H9 (cell line): ENCODE measurements at regions not wholly inside any gene's neighbourhood (a gene's known extent, or its start where the extent isn't known, plus 50 kb on each side); places are given as distances from the start of the nearest gene placed in this dataset.

ENCODE experiments used
- DNase-seq: peaks from one replicate; pipeline ENCODE4 v3.0.0-alpha.2; 2017
- H2AFZ ChIP-seq: one replicate; pipeline ENCODE4 v1.6.1; 2013; ENCODE audit warnings: mild to moderate bottlenecking, low read length, control low read depth, moderate library complexity
- H2AK5ac ChIP-seq: 2 replicates; pipeline ENCODE4 v1.6.1; 2013; ENCODE audit warnings: low read length, control low read depth, mixed read lengths; ENCODE audit not compliant: insufficient read length
- H2BK120ac ChIP-seq: one replicate; pipeline ENCODE4 v1.6.1; 2013; ENCODE audit warnings: low read depth, mild to moderate bottlenecking, low read length, control low read depth, inconsistent platforms; ENCODE audit not compliant: poor library complexity, severe bottlenecking
- H2BK12ac ChIP-seq: 2 replicates; pipeline ENCODE4 v1.6.1; 2013; ENCODE audit warnings: low read length, control low read depth, mixed read lengths, low read depth; ENCODE audit not compliant: insufficient read length
- H2BK15ac ChIP-seq: 2 replicates; pipeline ENCODE4 v1.6.1; 2013; ENCODE audit warnings: low read depth, low read length, control low read depth
- H2BK20ac ChIP-seq: one replicate; pipeline ENCODE4 v1.6.1; 2013; ENCODE audit warnings: low read depth, mild to moderate bottlenecking, low read length, control low read depth, inconsistent platforms; ENCODE audit not compliant: poor library complexity, severe bottlenecking
- H2BK5ac ChIP-seq: 2 replicates; pipeline ENCODE4 v1.6.1; 2013; ENCODE audit warnings: low read length, control low read depth, mixed read lengths; ENCODE audit not compliant: insufficient read length
- H3K14ac ChIP-seq: 2 replicates; pipeline ENCODE4 v1.6.1; 2013; ENCODE audit warnings: low read length, control low read depth; ENCODE audit not compliant: insufficient read depth
- H3K18ac ChIP-seq: 2 replicates; pipeline ENCODE4 v1.6.1; 2013; ENCODE audit warnings: low read depth, mild to moderate bottlenecking, mixed read lengths, low read length, control low read depth; ENCODE audit not compliant: insufficient read length
- H3K23ac ChIP-seq: 2 replicates; pipeline ENCODE4 v1.6.1; 2013; ENCODE audit warnings: low read length, control low read depth, mixed read lengths, low read depth; ENCODE audit not compliant: insufficient read length
- H3K23me2 ChIP-seq: 2 replicates; pipeline ENCODE4 v1.6.1; 2013; ENCODE audit warnings: low read depth, mild to moderate bottlenecking, mixed read lengths, low read length, control low read depth; ENCODE audit not compliant: insufficient read length, poor library complexity, severe bottlenecking
- H3K27ac ChIP-seq: 2 replicates; pipeline ENCODE4 v1.5.1; 2013; ENCODE audit warnings: low read length, control low read depth, mixed read lengths, low read depth; ENCODE audit not compliant: insufficient read length
- H3K27me3 ChIP-seq: 2 replicates; pipeline ENCODE4 v1.6.1; 2013; ENCODE audit warnings: low read length, control low read depth, inconsistent platforms; ENCODE audit not compliant: insufficient read depth
- H3K4ac ChIP-seq: 2 replicates; pipeline ENCODE4 v1.6.1; 2013; ENCODE audit warnings: low read depth, mild to moderate bottlenecking, control low read depth, inconsistent platforms, low read length, moderate library complexity
- H3K4me1 ChIP-seq: 2 replicates; pipeline ENCODE4 v1.6.1; 2013; ENCODE audit warnings: low read length, control low read depth, inconsistent platforms; ENCODE audit not compliant: insufficient read depth
- H3K4me2 ChIP-seq: 2 replicates; pipeline ENCODE4 v1.6.1; 2013; ENCODE audit warnings: low read length, control low read depth, mixed read lengths; ENCODE audit not compliant: insufficient read length, insufficient read depth
- H3K56ac ChIP-seq: 2 replicates; pipeline ENCODE4 v1.6.1; 2013; ENCODE audit warnings: low read depth, mild to moderate bottlenecking, mixed read lengths, low read length, control low read depth; ENCODE audit not compliant: insufficient read length
- H3K79me1 ChIP-seq: 2 replicates; pipeline ENCODE4 v1.6.1; 2013; ENCODE audit warnings: low read depth, mild to moderate bottlenecking, moderate library complexity, low read length, control low read depth, inconsistent platforms; ENCODE audit not compliant: insufficient read depth, poor library complexity, severe bottlenecking
- H3K79me2 ChIP-seq: 2 replicates; pipeline ENCODE4 v1.6.1; 2013; ENCODE audit warnings: low read length, control low read depth, inconsistent platforms; ENCODE audit not compliant: insufficient read depth
- H3K9ac ChIP-seq: 2 replicates; pipeline ENCODE4 v1.6.1; 2013; ENCODE audit warnings: low read length, control low read depth, mixed read lengths; ENCODE audit not compliant: insufficient read length; ENCODE audit errors: extremely low read depth
- H3K9me3 ChIP-seq: one replicate; pipeline ENCODE4 v1.6.1; 2013; ENCODE audit warnings: low read depth, low read length, inconsistent platforms; ENCODE audit not compliant: control insufficient read depth
- H3T11ph ChIP-seq: one replicate; pipeline ENCODE4 v1.6.1; 2013; ENCODE audit warnings: mild to moderate bottlenecking, low read length, control low read depth, inconsistent platforms
- H4K20me1 ChIP-seq: one replicate; pipeline ENCODE4 v1.6.1; 2013; ENCODE audit not compliant: control insufficient read depth, insufficient read length, insufficient read depth
- H4K5ac ChIP-seq: 2 replicates; pipeline ENCODE4 v1.6.1; 2013; ENCODE audit warnings: low read depth, mild to moderate bottlenecking, mixed read lengths, low read length, control low read depth; ENCODE audit not compliant: insufficient read length
- H4K8ac ChIP-seq: replicated peaks from 2 replicates; pipeline ENCODE4 v1.6.1; 2013; ENCODE audit warnings: low read length, control low read depth, mixed read lengths, low read depth; ENCODE audit not compliant: insufficient read length
- H4K91ac ChIP-seq: 2 replicates; pipeline ENCODE4 v1.6.1; 2013; ENCODE audit warnings: low read depth, mild to moderate bottlenecking, moderate library complexity, mixed read lengths, low read length, control low read depth; ENCODE audit not compliant: insufficient read length
- H3K27ac Mint-ChIP-seq, 3 experiments: 2 replicates in 2 of 3; 3 replicates in 1 of 3; pipeline ENCODE4 v1.8.0; 2020 to 2021; ENCODE audit warnings: mixed read lengths in 3 of 3, mild to moderate bottlenecking in 1 of 3, moderate library complexity in 1 of 3
- H3K27me3 Mint-ChIP-seq: 2 replicates; pipeline ENCODE4 v1.8.0; 2021; ENCODE audit warnings: low read depth, mild to moderate bottlenecking, moderate library complexity, mixed read lengths
- H3K36me3 Mint-ChIP-seq, 3 experiments: 2 replicates in 2 of 3; 3 replicates in 1 of 3; pipeline ENCODE4 v1.8.0; 2020 to 2021; ENCODE audit warnings: low read depth in 3 of 3, mixed read lengths in 3 of 3; ENCODE audit not compliant: insufficient read depth in 1 of 3
- H3K4me1 Mint-ChIP-seq, 2 experiments: 2 replicates each; pipeline ENCODE4 v1.8.0; 2020; ENCODE audit warnings: mixed read lengths in 2 of 2
- H3K4me3 Mint-ChIP-seq, 2 experiments: 2 replicates in 1 of 2; 3 replicates in 1 of 2; pipeline ENCODE4 v1.8.0; 2020 to 2021; ENCODE audit warnings: mild to moderate bottlenecking in 2 of 2, mixed read lengths in 2 of 2, moderate library complexity in 1 of 2
- H3K9me3 Mint-ChIP-seq, 2 experiments: 2 replicates in 1 of 2; 3 replicates in 1 of 2; pipeline ENCODE4 v1.8.0; 2020; ENCODE audit warnings: mild to moderate bottlenecking in 2 of 2, mixed read lengths in 2 of 2, moderate library complexity in 1 of 2
- WGBS: extraction: QIAGEN DNeasy Blood & Tissue Kit; methylation state at CpG from one replicate; pipeline ENCODE4 v1.1.7; 2013; ENCODE audit warnings: missing lambda C conversion rate, low lambda C conversion rate, mixed read lengths; ENCODE audit not compliant: insufficient read length; ENCODE audit errors: extremely low coverage; 5-methylcytosine and 5-hydroxymethylcytosine counted together
- TF ChIP-seq, protein P1 (sequence below): fragments of 200-600 bp; sonication (generic); conservative IDR thresholded peaks from 3 replicates; pipeline ENCODE4 v1.8.0; 2021; ENCODE audit warnings: antibody characterized with exemption, mild to moderate bottlenecking

DNA sequence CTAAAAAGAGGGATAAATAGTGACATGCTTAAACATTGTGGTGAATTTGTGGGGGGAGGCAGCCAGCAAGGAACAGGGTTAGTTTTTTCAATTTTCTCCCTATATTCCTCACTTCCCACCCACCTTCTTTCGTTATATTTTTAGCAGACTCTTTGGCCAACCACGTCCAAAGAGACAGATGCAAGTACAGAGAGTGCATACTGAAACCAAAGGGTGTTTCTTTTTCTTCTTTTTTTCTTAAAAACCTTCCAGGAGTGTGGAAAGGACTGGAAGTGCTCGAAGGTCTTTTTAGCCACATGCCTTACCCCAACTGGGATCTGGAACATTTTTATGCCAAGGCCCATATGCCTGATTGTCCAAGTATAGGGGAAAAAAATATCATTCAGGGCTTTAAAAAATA is 59.0 kb downstream of the TNP1 start:
- TF ChIP-seq, protein P1, sequence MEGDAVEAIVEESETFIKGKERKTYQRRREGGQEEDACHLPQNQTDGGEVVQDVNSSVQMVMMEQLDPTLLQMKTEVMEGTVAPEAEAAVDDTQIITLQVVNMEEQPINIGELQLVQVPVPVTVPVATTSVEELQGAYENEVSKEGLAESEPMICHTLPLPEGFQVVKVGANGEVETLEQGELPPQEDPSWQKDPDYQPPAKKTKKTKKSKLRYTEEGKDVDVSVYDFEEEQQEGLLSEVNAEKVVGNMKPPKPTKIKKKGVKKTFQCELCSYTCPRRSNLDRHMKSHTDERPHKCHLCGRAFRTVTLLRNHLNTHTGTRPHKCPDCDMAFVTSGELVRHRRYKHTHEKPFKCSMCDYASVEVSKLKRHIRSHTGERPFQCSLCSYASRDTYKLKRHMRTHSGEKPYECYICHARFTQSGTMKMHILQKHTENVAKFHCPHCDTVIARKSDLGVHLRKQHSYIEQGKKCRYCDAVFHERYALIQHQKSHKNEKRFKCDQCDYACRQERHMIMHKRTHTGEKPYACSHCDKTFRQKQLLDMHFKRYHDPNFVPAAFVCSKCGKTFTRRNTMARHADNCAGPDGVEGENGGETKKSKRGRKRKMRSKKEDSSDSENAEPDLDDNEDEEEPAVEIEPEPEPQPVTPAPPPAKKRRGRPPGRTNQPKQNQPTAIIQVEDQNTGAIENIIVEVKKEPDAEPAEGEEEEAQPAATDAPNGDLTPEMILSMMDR, result no peak
- H3T11ph ChIP-seq, result no peak overlapping the region
- H4K8ac ChIP-seq, result no peak overlapping the region
- H3K27ac ChIP-seq, result no peak overlapping the region
- no peak overlapping the region for H2BK12ac ChIP-seq
- no peak overlapping the region for H2BK120ac ChIP-seq
- no peak overlapping the region for H3K56ac ChIP-seq
- no peak overlapping the region for H3K18ac ChIP-seq
- H3K4me1 ChIP-seq, result no peaks in the 10 kb centered on the region
- H4K91ac ChIP-seq, result no peak overlapping the region
- WGBS, result no CpG with 5 or more reads among the region's 3 CpGs
- DNase-seq, result no peak
- Mint-ChIP-seq H3K36me3 (no peaks in the 10 kb centered on the region), H3K27ac (no peak overlapping the region), H3K9me3 (no peaks in the 10 kb centered on the region; a peak in 1 of 5 replicates), H3K27me3 (peaks cover 7% of the 10 kb centered on the region), H3K4me3 (no peak overlapping the region), H3K4me1 (no peaks in the 10 kb centered on the region)
- no peak overlapping the region for H3K14ac ChIP-seq
- H3K23ac ChIP-seq, result no peak overlapping the region
- no peak overlapping the region for H2AFZ ChIP-seq
- H2BK5ac ChIP-seq, result no peak overlapping the region
- H2BK20ac ChIP-seq, result no peak overlapping the region
- no peaks in the 10 kb centered on the region for H3K9me3 ChIP-seq
- H3K79me1 ChIP-seq, result no peaks in the 10 kb centered on the region
- H2BK15ac ChIP-seq, result no peak overlapping the region
- no peaks in the 10 kb centered on the region for H4K20me1 ChIP-seq
- no peak overlapping the region for H4K5ac ChIP-seq
- no peak overlapping the region for H3K9ac ChIP-seq
- no peak overlapping the region for H3K4me2 ChIP-seq
- H2AK5ac ChIP-seq, result no peak overlapping the region
- H3K23me2 ChIP-seq, result no peaks in the 10 kb centered on the region
- H3K79me2 ChIP-seq, result no peaks in the 10 kb centered on the region
- H3K4ac ChIP-seq, result no peak overlapping the region
- no peaks in the 10 kb centered on the region for H3K27me3 ChIP-seq
